ENCODE measurements at regions not wholly inside any gene's neighbourhood (a gene's known extent, or its start where the extent isn't known, plus 50 kb on each side); places are given as distances from the start of the nearest gene placed in this dataset.

GRCh38 chr3:36197151-36197550, 183.2 kb upstream of the STAC start:
- DNase-seq, result no peak

- peak; percentile 45 for DNase-seq
Measured at GRCh38 chr3:36201546-36201945, 178.8 kb upstream of the STAC start.

- DNase-seq, result no peak
Measured at GRCh38 chr3:36206956-36207580, 173.2 kb upstream of the STAC start.

GRCh38 chr3:36210840-36211651, 169.3 kb upstream of the STAC start:
- no peak for DNase-seq

GRCh38 chr3:36211652-36211999, 168.7 kb upstream of the STAC start:
- no peak for DNase-seq

GRCh38 chr3:36212251-36212650, 168.1 kb upstream of the STAC start:
- DNase-seq, result no peak

- DNase-seq, result no peak
Measured at GRCh38 chr3:36214460-36214859, 165.8 kb upstream of the STAC start.

- peak; percentile 63 for DNase-seq
Measured at GRCh38 chr3:36215241-36215640, 165.1 kb upstream of the STAC start.

- no peak for DNase-seq
Measured at GRCh38 chr3:36219398-36219797, 160.9 kb upstream of the STAC start.

- no peak for DNase-seq
Measured at GRCh38 chr3:36220173-36220572, 160.1 kb upstream of the STAC start.

- no peak for DNase-seq
Measured at GRCh38 chr3:36221975-36222374, 158.3 kb upstream of the STAC start.

- peak; percentile 50 for DNase-seq
Measured at GRCh38 chr3:36227980-36228379, 152.3 kb upstream of the STAC start.

GRCh38 chr3:36229496-36229895, 150.8 kb upstream of the STAC start:
- DNase-seq, result no peak

GRCh38 chr3:36232797-36233489, 147.4 kb upstream of the STAC start:
- DNase-seq, result no peak

GRCh38 chr3:36244728-36245127, 135.6 kb upstream of the STAC start:
- no peak for DNase-seq

GRCh38 chr3:36248374-36248773, 131.9 kb upstream of the STAC start:
- no peak for DNase-seq

GRCh38 chr3:36250191-36250590, 130.1 kb upstream of the STAC start:
- DNase-seq, result no peak

GRCh38 chr3:36257158-36257852, 123.0 kb upstream of the STAC start:
- DNase-seq, result no peak

- DNase-seq, result no peak
Measured at GRCh38 chr3:36258421-36258820, 121.9 kb upstream of the STAC start.

GRCh38 chr3:36259580-36259979, 120.7 kb upstream of the STAC start:
- DNase-seq, result no peak

GRCh38 chr3:36269274-36269673, 111.0 kb upstream of the STAC start:
- no peak for DNase-seq

- no peak for DNase-seq
Measured at GRCh38 chr3:36282766-36283165, 97.5 kb upstream of the STAC start.

- no peak for DNase-seq
Measured at GRCh38 chr3:36295296-36295695, 85.0 kb upstream of the STAC start.

GRCh38 chr3:36297195-36297594, 83.1 kb upstream of the STAC start:
- DNase-seq, result no peak
